Spleen (tissue), 11 donors: ENCODE measurements at regions not wholly inside any gene's neighbourhood (a gene's known extent, or its start where the extent isn't known, plus 50 kb on each side); places are given as distances from the start of the nearest gene placed in this dataset.
"Not testable (repeated sequence)": the region's sequence is repeated elsewhere in the genome, so short reads cannot be mapped to it uniquely, and the experiment has no call there.

Source experiments
- DNase-seq: peaks from one replicate; pipeline ENCODE4 v3.0.0-alpha.2; 2020
- H3K27ac ChIP-seq, 8 donors: fragments of 200-600 bp; sonication (generic) in 7 of 8; 1 replicate in 4 of 8; 2 replicates in 4 of 8; pipeline versions ENCODE4 v1.5.0 to v1.8.0; 2016 to 2021; ENCODE audit warnings: inconsistent platforms in 4 of 8, mild to moderate bottlenecking in 4 of 8, moderate library complexity in 1 of 8
- H3K27me3 ChIP-seq, 7 donors: fragments of 200-600 bp; sonication (generic) in 6 of 7; replicated peaks in 1 of 7; 1 replicate in 4 of 7; 2 replicates in 3 of 7; pipeline versions ENCODE4 v1.5.0 to v1.8.0; 2016 to 2021; ENCODE audit warnings: inconsistent platforms in 3 of 7, mild to moderate bottlenecking in 1 of 7
- H3K36me3 ChIP-seq, 6 donors: fragments of 200-600 bp; sonication (generic) in 5 of 6; 1 replicate in 4 of 6; 2 replicates in 2 of 6; pipeline versions ENCODE4 v1.5.0 to v1.8.0; 2016 to 2021; ENCODE audit warnings: inconsistent platforms in 2 of 6
- H3K4me1 ChIP-seq, 6 donors: fragments of 200-600 bp; sonication (generic) in 5 of 6; 1 replicate in 3 of 6; 2 replicates in 3 of 6; pipeline versions ENCODE4 v1.5.0 to v1.8.0; 2016 to 2021; ENCODE audit warnings: inconsistent platforms in 3 of 6
- H3K4me3 ChIP-seq, 8 donors: fragments of 200-600 bp; sonication (generic) in 7 of 8; 1 replicate in 4 of 8; 2 replicates in 4 of 8; pipeline versions ENCODE4 v1.5.0 to v1.8.0; 2016 to 2021; ENCODE audit warnings: inconsistent platforms in 4 of 8, mild to moderate bottlenecking in 4 of 8, moderate library complexity in 2 of 8
- H3K9me3 ChIP-seq, 8 donors: fragments of 200-600 bp; sonication (generic) in 7 of 8; 1 replicate in 4 of 8; 2 replicates in 4 of 8; pipeline versions ENCODE4 v1.5.0 to v1.8.0; 2016 to 2021; ENCODE audit warnings: inconsistent platforms in 4 of 8
- POLR2A ChIP-seq, 3 donors: fragments of 450-650 bp; IDR thresholded peaks; one replicate each; pipeline ENCODE4 v1.5.1; 2017; ENCODE audit warnings: antibody characterized with exemption in 3 of 3, mild to moderate bottlenecking in 1 of 3
- POLR2AphosphoS5 ChIP-seq, 3 donors: sonication (generic); formaldehyde crosslinking; IDR thresholded peaks; one replicate each; pipeline ENCODE4 v1.5.1; 2017; ENCODE audit warnings: antibody characterized with exemption in 3 of 3
- WGBS, 5 donors: extraction: QIAGEN DNeasy Blood & Tissue Kit in 3 of 5; methylation state at CpG; one replicate each; pipeline versions ENCODE4 v1.1.5 to v1.1.7; 2013 to 2018; 5-methylcytosine and 5-hydroxymethylcytosine counted together
- intact Hi-C: fragments of 100-400 bp; cut with DNase I; formaldehyde crosslinking; loops from one replicate; pipeline ENCODE4 v1.15.0; 2023; ENCODE audit warnings: low total_unique reads
- TF ChIP-seq, protein P1 (sequence below), 11 experiments: fragments of 200-600 bp in 7 of 11; fragments of 450-650 bp in 4 of 11; sonication (generic) in 4 of 11; IDR thresholded peaks in 8 of 11; conservative IDR thresholded peaks in 3 of 11; 1 replicate in 7 of 11; 2 replicates in 4 of 11; pipeline versions ENCODE4 v1.4.0 to v1.8.0; 2016 to 2021; ENCODE audit warnings: antibody characterized with exemption in 11 of 11, inconsistent platforms in 4 of 11, mild to moderate bottlenecking in 1 of 11
- donor health status: healthy with polysubstance abuse.
- donor health status: DM: no; HTN: no; CAD: no; lungs with moderate emphysema.
- donor health status: DM: no; HTN: no; CAD: no.
- donor health status: Bipolar disorder and iron deficiency.
- donor health status: healthy.
- donor health status: DM: no; HTN: no; CAD: no.
- donor health status: DM: yes; HTN: yes; CAD: no.

DNA sequence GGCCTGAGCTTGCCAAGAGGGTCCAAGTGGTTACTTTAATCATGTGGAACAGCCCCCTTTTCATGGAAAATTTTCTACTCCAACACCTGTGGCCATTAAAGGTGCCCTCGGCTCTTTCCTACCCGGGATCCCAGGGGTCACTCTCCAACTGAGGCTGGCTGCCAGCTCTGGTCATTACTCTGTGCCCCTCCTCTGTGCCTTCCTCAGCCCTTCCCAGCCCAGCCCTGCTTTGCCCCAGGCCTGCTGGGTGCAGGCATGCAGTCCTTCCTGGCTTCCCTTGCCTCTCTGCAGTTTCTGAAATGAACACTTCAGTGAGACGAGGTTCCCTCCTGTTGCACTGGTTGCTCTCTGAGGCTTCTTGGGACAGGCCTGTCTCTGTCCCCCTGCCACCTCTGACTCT is 951.1 kb upstream of the ZNF722 start:
- Histone ChIP-seq H3K4me1 (no peaks in the 10 kb centered on the region), H3K27me3 (no peaks in the 10 kb centered on the region), H3K27ac (no peak overlapping the region), H3K9me3 (peaks cover 0 to 100% (median 71%) of the 10 kb centered on the region in 8 donors), H3K36me3 (no peaks in the 10 kb centered on the region), H3K4me3 (no peak overlapping the region)
- intact Hi-C loops = no loop called here
- DNase-seq = no peak
- TF ChIP-seq, protein P1, sequence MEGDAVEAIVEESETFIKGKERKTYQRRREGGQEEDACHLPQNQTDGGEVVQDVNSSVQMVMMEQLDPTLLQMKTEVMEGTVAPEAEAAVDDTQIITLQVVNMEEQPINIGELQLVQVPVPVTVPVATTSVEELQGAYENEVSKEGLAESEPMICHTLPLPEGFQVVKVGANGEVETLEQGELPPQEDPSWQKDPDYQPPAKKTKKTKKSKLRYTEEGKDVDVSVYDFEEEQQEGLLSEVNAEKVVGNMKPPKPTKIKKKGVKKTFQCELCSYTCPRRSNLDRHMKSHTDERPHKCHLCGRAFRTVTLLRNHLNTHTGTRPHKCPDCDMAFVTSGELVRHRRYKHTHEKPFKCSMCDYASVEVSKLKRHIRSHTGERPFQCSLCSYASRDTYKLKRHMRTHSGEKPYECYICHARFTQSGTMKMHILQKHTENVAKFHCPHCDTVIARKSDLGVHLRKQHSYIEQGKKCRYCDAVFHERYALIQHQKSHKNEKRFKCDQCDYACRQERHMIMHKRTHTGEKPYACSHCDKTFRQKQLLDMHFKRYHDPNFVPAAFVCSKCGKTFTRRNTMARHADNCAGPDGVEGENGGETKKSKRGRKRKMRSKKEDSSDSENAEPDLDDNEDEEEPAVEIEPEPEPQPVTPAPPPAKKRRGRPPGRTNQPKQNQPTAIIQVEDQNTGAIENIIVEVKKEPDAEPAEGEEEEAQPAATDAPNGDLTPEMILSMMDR (IDR thresholded peaks at IDR 0.05 in 8 of 11, conservative IDR thresholded peaks at IDR 0.05 in 3 of 11) = no peak
- TF ChIP-seq POLR2A (IDR thresholded peaks at IDR 0.05) = no peak
- TF ChIP-seq POLR2AphosphoS5 (IDR thresholded peaks at IDR 0.05) = no peak
- 70 to 85% (median 79%) methylated on average over 3 of the region's 3 CpGs for WGBS, 5 donors

DNA sequence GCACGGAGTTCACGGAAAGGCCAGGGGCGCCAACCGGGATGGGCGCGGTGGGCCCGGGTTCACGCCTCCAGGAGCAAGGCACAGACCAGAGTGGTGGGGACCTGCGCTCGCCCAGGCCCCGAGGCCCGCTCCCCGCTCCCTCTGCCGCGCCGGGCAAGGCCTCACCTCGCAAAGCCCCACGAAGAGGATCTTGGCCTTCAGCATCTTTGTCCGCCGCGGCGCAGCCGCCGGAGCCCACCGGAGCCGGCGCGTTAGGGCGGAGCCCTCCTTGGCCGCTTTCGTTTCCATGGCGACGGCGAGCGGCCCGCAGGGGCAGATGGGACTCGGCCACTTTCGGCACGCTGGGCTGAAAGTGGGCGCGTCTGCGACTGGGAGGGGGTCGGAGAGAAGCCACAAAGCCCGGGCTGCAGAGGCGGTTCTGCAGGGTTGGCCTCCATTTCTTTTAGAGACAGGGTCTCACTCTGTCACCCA is 944.4 kb upstream of the ZNF722 start:
- Histone ChIP-seq H3K27me3 (no peaks in the 10 kb centered on the region), H3K36me3 (no peaks in the 10 kb centered on the region), H3K4me3 (no peak overlapping the region), H3K4me1 (no peaks in the 10 kb centered on the region), H3K27ac (no peak overlapping the region), H3K9me3 (peaks cover 0 to 100% (median 78%) of the 10 kb centered on the region in 8 donors)
- intact Hi-C loops = no loop called here
- DNase-seq = no peak
- TF ChIP-seq, protein P1 (IDR thresholded peaks at IDR 0.05 in 8 of 11, conservative IDR thresholded peaks at IDR 0.05 in 3 of 11) = no peak
- TF ChIP-seq POLR2AphosphoS5 (IDR thresholded peaks at IDR 0.05) (no peak), POLR2A (IDR thresholded peaks at IDR 0.05) (no peak)
- 48 to 69% (median 58%) methylated on average over 10 to 45 of the region's 45 CpGs for WGBS, 5 donors

DNA sequence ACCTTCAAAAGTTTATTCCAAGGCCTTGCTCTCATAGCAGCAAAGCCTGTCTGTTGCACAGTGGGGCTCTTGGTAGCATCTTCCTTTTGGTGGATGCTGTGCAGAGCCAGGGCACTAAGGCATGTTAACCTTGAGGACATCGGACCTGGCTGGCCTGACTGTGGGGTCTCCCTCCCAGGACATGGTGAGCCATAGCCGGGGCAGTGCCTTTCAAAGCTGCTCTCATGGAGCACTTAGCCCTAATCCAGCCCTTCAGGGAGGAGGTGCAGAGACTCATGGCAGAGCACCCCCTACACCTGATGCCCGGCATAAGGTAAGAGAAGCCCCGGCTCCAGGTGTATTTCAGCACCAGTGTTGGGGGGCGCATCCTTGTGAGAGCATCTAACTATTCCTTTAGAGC is 941.4 kb upstream of the ZNF722 start:
- no peak for TF ChIP-seq POLR2A (IDR thresholded peaks at IDR 0.05)
- no peak for TF ChIP-seq POLR2AphosphoS5 (IDR thresholded peaks at IDR 0.05)
- TF ChIP-seq, protein P1 (IDR thresholded peaks at IDR 0.05 in 8 of 11, conservative IDR thresholded peaks at IDR 0.05 in 3 of 11) = no peak
- peaks cover 0 to 85% (median 71%) of the 10 kb centered on the region in 8 donors for H3K9me3 ChIP-seq
- DNase-seq = no peak
- H3K4me1 ChIP-seq = no peaks in the 10 kb centered on the region
- H3K4me3 ChIP-seq = no peak overlapping the region
- H3K27ac ChIP-seq = no peak overlapping the region
- H3K27me3 ChIP-seq = no peaks in the 10 kb centered on the region
- WGBS, 5 donors = 81 to 96% (median 93%) methylated on average over 5 of the region's 5 CpGs
- intact Hi-C loops = no loop called here
- H3K36me3 ChIP-seq = no peaks in the 10 kb centered on the region

DNA sequence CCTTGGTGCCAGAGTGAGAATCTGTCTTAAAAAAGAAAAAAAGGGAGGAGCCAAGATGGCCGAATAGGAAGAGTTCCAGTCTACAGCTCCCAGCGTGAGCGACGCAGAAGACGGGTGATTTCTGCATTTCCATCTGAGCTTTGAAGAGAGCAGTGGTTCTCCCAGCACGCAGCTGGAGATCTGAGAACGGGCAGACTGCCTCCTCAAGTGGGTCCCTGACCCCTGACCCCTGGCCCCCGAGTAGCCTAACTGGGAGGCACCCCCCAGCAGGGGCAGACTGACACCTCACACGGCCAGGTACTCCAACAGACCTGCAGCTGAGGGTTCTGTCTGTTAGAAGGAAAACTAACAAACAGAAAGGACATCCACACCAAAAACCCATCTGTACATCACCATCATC is 937.9 kb upstream of the ZNF722 start:
- H3K27ac ChIP-seq, H3K36me3 ChIP-seq, H3K4me3 ChIP-seq, H3K4me1 ChIP-seq, H3K27me3 ChIP-seq, intact Hi-C loops, DNase-seq: not testable (repeated sequence)
- peaks cover 0 to 64% (median 39%) of the 10 kb centered on the region in 8 donors for H3K9me3 ChIP-seq
- WGBS, 5 donors = 68 to 87% (median 75%) methylated on average over 7 to 9 of the region's 9 CpGs

DNA sequence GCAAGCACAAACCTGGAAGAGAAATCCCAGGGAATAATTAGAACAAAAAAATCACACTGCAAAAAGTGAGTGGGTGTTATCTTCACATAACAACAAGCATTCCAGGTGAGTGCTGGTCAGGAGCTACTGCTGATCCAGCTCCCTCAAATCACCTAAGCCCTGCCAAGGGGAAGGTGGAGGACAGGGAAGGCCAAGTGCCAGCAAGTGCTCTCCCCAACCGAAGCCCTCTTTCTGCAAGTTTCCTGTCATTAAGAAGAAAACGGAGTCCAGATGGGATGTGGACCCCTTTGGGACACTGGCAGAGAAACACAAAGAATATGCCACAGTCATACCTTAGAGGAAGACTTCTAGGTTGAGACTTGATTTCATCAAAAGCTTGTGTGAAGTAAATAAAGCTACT is 933.0 kb upstream of the ZNF722 start:
- WGBS, 5 donors = 39 to 55% (median 55%) methylated on average over 2 of the region's 2 CpGs
- no peaks in the 10 kb centered on the region for H3K27me3 ChIP-seq
- H3K36me3 ChIP-seq = no peaks in the 10 kb centered on the region
- H3K27ac ChIP-seq = no peak overlapping the region
- DNase-seq = no peak
- TF ChIP-seq POLR2AphosphoS5 (IDR thresholded peaks at IDR 0.05) = no peak
- TF ChIP-seq, protein P1 (IDR thresholded peaks at IDR 0.05 in 8 of 11, conservative IDR thresholded peaks at IDR 0.05 in 3 of 11) = no peak
- TF ChIP-seq POLR2A (IDR thresholded peaks at IDR 0.05) = no peak
- no peak overlapping the region for H3K4me3 ChIP-seq
- peaks cover 0 to 57% (median 45%) of the 10 kb centered on the region in 8 donors for H3K9me3 ChIP-seq
- no peaks in the 10 kb centered on the region for H3K4me1 ChIP-seq
- intact Hi-C loops = no loop called here

DNA sequence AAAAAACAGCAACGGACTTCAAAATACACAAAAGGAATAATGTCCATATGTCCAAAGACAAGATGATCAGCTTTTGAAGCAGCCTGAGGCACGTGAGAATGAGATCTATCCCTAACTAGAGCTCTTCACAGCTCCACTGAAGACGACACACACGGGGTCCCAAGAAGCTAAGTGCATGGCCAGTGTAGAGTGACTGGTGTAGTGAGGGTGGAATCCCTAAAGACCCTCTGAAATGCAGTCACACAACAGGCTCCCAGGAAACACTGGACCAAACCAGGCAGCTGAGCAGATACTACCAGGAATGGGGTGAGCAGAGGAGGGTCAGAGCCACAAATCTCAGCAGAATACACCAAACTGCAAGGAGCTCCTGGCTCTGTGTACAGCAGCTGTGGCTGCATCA is 932.4 kb upstream of the ZNF722 start:
- H3K27me3 ChIP-seq, intact Hi-C loops, H3K4me3 ChIP-seq, H3K27ac ChIP-seq, H3K36me3 ChIP-seq, H3K4me1 ChIP-seq, DNase-seq: not testable (repeated sequence)
- 55 to 63% (median 56%) methylated on average over 4 of the region's 4 CpGs for WGBS, 5 donors
- peaks cover 0 to 62% (median 49%) of the 10 kb centered on the region in 8 donors for H3K9me3 ChIP-seq
